GM12873 (cell line): ENCODE measurements at regions not wholly inside any gene's neighbourhood (a gene's known extent, or its start where the extent isn't known, plus 50 kb on each side); places are given as distances from the start of the nearest gene placed in this dataset.

Source experiments
- TF ChIP-seq, protein P1 (sequence below): IDR thresholded peaks from 2 replicates; pipeline ENCODE4 v1.5.1; 2012; ENCODE audit warnings: low read depth, mild to moderate bottlenecking, moderate library complexity, low read length, control low read depth; ENCODE audit not compliant: insufficient read depth; ENCODE audit errors: missing control alignments

DNA sequence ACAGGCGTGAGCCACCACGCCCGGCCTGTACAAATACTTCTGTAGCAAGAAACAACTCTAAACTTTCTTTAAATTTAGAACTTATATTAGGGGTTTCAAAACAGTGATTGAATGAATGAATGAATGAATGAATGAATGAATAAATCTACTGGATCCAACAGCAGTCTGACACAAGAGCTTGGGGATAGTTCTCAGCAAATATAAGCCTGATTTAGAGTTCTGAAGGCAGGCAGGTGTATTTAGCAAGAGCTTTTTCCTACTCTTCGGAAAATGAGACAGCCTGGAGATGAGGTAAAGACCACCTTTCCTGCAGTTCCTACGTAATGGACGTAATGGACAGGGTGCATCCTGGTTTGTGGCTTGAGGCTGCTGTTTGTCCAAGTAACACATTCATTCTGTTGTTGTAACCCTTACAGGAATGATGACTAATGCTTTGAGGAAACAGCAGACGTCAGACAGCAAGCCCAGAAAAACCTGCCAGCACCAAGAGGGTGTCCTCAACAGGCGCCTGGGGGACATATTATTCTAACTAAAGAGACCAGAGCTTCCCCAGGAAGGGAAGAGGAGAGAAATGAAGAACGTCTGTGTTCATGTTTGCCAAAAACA is 277.4 kb upstream of the SOX5 start:
- TF ChIP-seq, protein P1, sequence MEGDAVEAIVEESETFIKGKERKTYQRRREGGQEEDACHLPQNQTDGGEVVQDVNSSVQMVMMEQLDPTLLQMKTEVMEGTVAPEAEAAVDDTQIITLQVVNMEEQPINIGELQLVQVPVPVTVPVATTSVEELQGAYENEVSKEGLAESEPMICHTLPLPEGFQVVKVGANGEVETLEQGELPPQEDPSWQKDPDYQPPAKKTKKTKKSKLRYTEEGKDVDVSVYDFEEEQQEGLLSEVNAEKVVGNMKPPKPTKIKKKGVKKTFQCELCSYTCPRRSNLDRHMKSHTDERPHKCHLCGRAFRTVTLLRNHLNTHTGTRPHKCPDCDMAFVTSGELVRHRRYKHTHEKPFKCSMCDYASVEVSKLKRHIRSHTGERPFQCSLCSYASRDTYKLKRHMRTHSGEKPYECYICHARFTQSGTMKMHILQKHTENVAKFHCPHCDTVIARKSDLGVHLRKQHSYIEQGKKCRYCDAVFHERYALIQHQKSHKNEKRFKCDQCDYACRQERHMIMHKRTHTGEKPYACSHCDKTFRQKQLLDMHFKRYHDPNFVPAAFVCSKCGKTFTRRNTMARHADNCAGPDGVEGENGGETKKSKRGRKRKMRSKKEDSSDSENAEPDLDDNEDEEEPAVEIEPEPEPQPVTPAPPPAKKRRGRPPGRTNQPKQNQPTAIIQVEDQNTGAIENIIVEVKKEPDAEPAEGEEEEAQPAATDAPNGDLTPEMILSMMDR, result no peak

- TF ChIP-seq, protein P1, result no peak
Measured at GRCh38 chr12:24224401-24224800, 274.9 kb upstream of the SOX5 start.

DNA sequence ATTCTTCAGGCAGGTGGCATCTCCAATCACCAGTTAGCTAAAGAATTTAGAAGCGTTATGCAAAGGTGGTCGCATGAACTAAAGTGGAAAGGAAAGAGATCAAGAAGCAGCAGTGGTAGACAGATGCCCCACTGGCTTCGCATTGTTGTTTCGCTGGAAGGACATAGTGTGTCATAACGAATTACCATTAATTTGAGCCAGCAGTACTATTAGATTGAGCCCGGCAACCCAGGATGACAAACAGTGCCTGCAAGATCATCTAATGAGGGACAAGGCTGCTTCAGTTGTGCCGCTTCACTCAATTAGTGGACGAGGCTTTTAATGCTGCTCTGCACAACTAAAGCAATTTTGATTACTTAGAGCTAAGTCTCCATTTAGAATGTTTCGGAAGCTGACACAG is 274.5 kb upstream of the SOX5 start:
- TF ChIP-seq, protein P1, result no peak

- TF ChIP-seq, protein P1, result no peak
Measured at GRCh38 chr12:24222968-24223367, 273.5 kb upstream of the SOX5 start.

- TF ChIP-seq, protein P1, result no peak
Measured at GRCh38 chr12:24212496-24212895, 263.0 kb upstream of the SOX5 start.

- TF ChIP-seq, protein P1, result no peak
Measured at GRCh38 chr12:24206621-24207020, 257.2 kb upstream of the SOX5 start.

DNA sequence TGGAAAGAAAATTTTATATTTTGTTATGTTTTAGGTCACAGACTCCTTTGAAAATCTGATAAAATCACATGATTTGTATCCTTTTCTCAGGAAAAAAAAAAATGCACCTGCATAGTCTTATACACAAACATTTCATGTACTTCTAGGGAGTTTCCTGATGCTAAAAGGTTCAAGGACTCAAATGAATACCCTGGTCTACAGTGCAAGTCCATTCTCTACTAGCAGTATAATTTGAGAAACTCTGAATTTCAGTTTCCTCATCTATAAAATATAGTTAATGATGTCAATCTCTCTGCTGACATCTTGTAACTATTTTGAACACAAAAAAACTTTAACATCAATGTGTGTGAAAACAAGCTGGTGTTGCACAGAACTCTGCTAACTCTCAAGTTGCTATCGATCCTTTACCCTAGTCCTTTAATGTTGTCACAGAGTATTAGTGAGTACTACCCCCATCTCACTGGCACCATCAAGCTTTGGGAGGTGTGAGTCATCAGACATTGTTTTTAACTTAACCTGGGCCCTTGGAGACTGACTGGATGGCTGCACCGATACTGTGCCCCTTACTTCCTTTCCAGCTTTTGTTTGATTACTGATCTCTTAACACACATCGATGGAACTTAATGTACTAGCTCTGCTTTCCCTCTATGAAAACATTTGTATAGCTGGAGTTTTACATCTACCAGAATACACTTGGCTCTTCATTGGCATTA is 251.9 kb upstream of the SOX5 start:
- TF ChIP-seq, protein P1, result no peak
